Hematopoietic multipotent progenitor cell (in vitro differentiated cells): ENCODE measurements at regions not wholly inside any gene's neighbourhood (a gene's known extent, or its start where the extent isn't known, plus 50 kb on each side); places are given as distances from the start of the nearest gene placed in this dataset.

Experiments
- DNase-seq, 3 donors: peaks; one replicate each; pipeline ENCODE4 v3.0.0-alpha.2; 2011 to 2015; ENCODE audit warnings: low read depth in 2 of 3, low spot score in 2 of 3

- DNase-seq: no peak
Observed at GRCh38 chr12:127388985-127389384, 878.0 kb upstream of the TMEM132C start.

GRCh38 chr12:127389923-127390322, 877.0 kb upstream of the TMEM132C start:
- no peak for DNase-seq

- no peak for DNase-seq
Observed at GRCh38 chr12:127393465-127393864, 873.5 kb upstream of the TMEM132C start.

GRCh38 chr12:127393896-127394295, 873.1 kb upstream of the TMEM132C start:
- DNase-seq: no peak

- no peak for DNase-seq
Observed at GRCh38 chr12:127396734-127397133, 870.2 kb upstream of the TMEM132C start.

- DNase-seq: no peak
Observed at GRCh38 chr12:127398016-127398710, 868.8 kb upstream of the TMEM132C start.

- DNase-seq: no peak
Observed at GRCh38 chr12:127399451-127399850, 867.5 kb upstream of the TMEM132C start.

GRCh38 chr12:127400221-127400620, 866.7 kb upstream of the TMEM132C start:
- no peak for DNase-seq

- DNase-seq: no peak
Observed at GRCh38 chr12:127401005-127401404, 866.0 kb upstream of the TMEM132C start.

- no peak for DNase-seq
Observed at GRCh38 chr12:127401536-127401935, 865.4 kb upstream of the TMEM132C start.

- no peak for DNase-seq
Observed at GRCh38 chr12:127411166-127411915, 855.6 kb upstream of the TMEM132C start.

- no peak for DNase-seq
Observed at GRCh38 chr12:127411981-127412380, 855.0 kb upstream of the TMEM132C start.

- DNase-seq: no peak
Observed at GRCh38 chr12:127412866-127413265, 854.1 kb upstream of the TMEM132C start.

- no peak for DNase-seq
Observed at GRCh38 chr12:127414186-127414585, 852.8 kb upstream of the TMEM132C start.

GRCh38 chr12:127414636-127415035, 852.3 kb upstream of the TMEM132C start:
- no peak for DNase-seq

- no peak for DNase-seq
Observed at GRCh38 chr12:127416796-127417195, 850.2 kb upstream of the TMEM132C start.

- no peak for DNase-seq
Observed at GRCh38 chr12:127419111-127419510, 847.9 kb upstream of the TMEM132C start.

- no peak for DNase-seq
Observed at GRCh38 chr12:127421614-127422013, 845.4 kb upstream of the TMEM132C start.

GRCh38 chr12:127422935-127423566, 843.9 kb upstream of the TMEM132C start:
- DNase-seq: no peak

GRCh38 chr12:127425474-127425873, 841.5 kb upstream of the TMEM132C start:
- DNase-seq: no peak

- DNase-seq: peak in 1 of 3 donors; percentile 2
Observed at GRCh38 chr12:127428420-127428819, 838.5 kb upstream of the TMEM132C start.
